H9 (cell line): ENCODE measurements at regions not wholly inside any gene's neighbourhood (a gene's known extent, or its start where the extent isn't known, plus 50 kb on each side); places are given as distances from the start of the nearest gene placed in this dataset.

Experiments used
- DNase-seq: peaks from one replicate; pipeline ENCODE4 v3.0.0-alpha.2; 2017
- H2AFZ ChIP-seq: one replicate; pipeline ENCODE4 v1.6.1; 2013; ENCODE audit warnings: mild to moderate bottlenecking, low read length, control low read depth, moderate library complexity
- H2AK5ac ChIP-seq: 2 replicates; pipeline ENCODE4 v1.6.1; 2013; ENCODE audit warnings: low read length, control low read depth, mixed read lengths; ENCODE audit not compliant: insufficient read length
- H2BK120ac ChIP-seq: one replicate; pipeline ENCODE4 v1.6.1; 2013; ENCODE audit warnings: low read depth, mild to moderate bottlenecking, low read length, control low read depth, inconsistent platforms; ENCODE audit not compliant: poor library complexity, severe bottlenecking
- H2BK12ac ChIP-seq: 2 replicates; pipeline ENCODE4 v1.6.1; 2013; ENCODE audit warnings: low read length, control low read depth, mixed read lengths, low read depth; ENCODE audit not compliant: insufficient read length
- H2BK15ac ChIP-seq: 2 replicates; pipeline ENCODE4 v1.6.1; 2013; ENCODE audit warnings: low read depth, low read length, control low read depth
- H2BK20ac ChIP-seq: one replicate; pipeline ENCODE4 v1.6.1; 2013; ENCODE audit warnings: low read depth, mild to moderate bottlenecking, low read length, control low read depth, inconsistent platforms; ENCODE audit not compliant: poor library complexity, severe bottlenecking
- H2BK5ac ChIP-seq: 2 replicates; pipeline ENCODE4 v1.6.1; 2013; ENCODE audit warnings: low read length, control low read depth, mixed read lengths; ENCODE audit not compliant: insufficient read length
- H3K14ac ChIP-seq: 2 replicates; pipeline ENCODE4 v1.6.1; 2013; ENCODE audit warnings: low read length, control low read depth; ENCODE audit not compliant: insufficient read depth
- H3K18ac ChIP-seq: 2 replicates; pipeline ENCODE4 v1.6.1; 2013; ENCODE audit warnings: low read depth, mild to moderate bottlenecking, mixed read lengths, low read length, control low read depth; ENCODE audit not compliant: insufficient read length
- H3K23ac ChIP-seq: 2 replicates; pipeline ENCODE4 v1.6.1; 2013; ENCODE audit warnings: low read length, control low read depth, mixed read lengths, low read depth; ENCODE audit not compliant: insufficient read length
- H3K23me2 ChIP-seq: 2 replicates; pipeline ENCODE4 v1.6.1; 2013; ENCODE audit warnings: low read depth, mild to moderate bottlenecking, mixed read lengths, low read length, control low read depth; ENCODE audit not compliant: insufficient read length, poor library complexity, severe bottlenecking
- H3K27ac ChIP-seq: 2 replicates; pipeline ENCODE4 v1.5.1; 2013; ENCODE audit warnings: low read length, control low read depth, mixed read lengths, low read depth; ENCODE audit not compliant: insufficient read length
- H3K27me3 ChIP-seq: 2 replicates; pipeline ENCODE4 v1.6.1; 2013; ENCODE audit warnings: low read length, control low read depth, inconsistent platforms; ENCODE audit not compliant: insufficient read depth
- H3K4ac ChIP-seq: 2 replicates; pipeline ENCODE4 v1.6.1; 2013; ENCODE audit warnings: low read depth, mild to moderate bottlenecking, control low read depth, inconsistent platforms, low read length, moderate library complexity
- H3K4me1 ChIP-seq: 2 replicates; pipeline ENCODE4 v1.6.1; 2013; ENCODE audit warnings: low read length, control low read depth, inconsistent platforms; ENCODE audit not compliant: insufficient read depth
- H3K4me2 ChIP-seq: 2 replicates; pipeline ENCODE4 v1.6.1; 2013; ENCODE audit warnings: low read length, control low read depth, mixed read lengths; ENCODE audit not compliant: insufficient read length, insufficient read depth
- H3K56ac ChIP-seq: 2 replicates; pipeline ENCODE4 v1.6.1; 2013; ENCODE audit warnings: low read depth, mild to moderate bottlenecking, mixed read lengths, low read length, control low read depth; ENCODE audit not compliant: insufficient read length
- H3K79me1 ChIP-seq: 2 replicates; pipeline ENCODE4 v1.6.1; 2013; ENCODE audit warnings: low read depth, mild to moderate bottlenecking, moderate library complexity, low read length, control low read depth, inconsistent platforms; ENCODE audit not compliant: insufficient read depth, poor library complexity, severe bottlenecking
- H3K79me2 ChIP-seq: 2 replicates; pipeline ENCODE4 v1.6.1; 2013; ENCODE audit warnings: low read length, control low read depth, inconsistent platforms; ENCODE audit not compliant: insufficient read depth
- H3K9ac ChIP-seq: 2 replicates; pipeline ENCODE4 v1.6.1; 2013; ENCODE audit warnings: low read length, control low read depth, mixed read lengths; ENCODE audit not compliant: insufficient read length; ENCODE audit errors: extremely low read depth
- H3K9me3 ChIP-seq: one replicate; pipeline ENCODE4 v1.6.1; 2013; ENCODE audit warnings: low read depth, low read length, inconsistent platforms; ENCODE audit not compliant: control insufficient read depth
- H3T11ph ChIP-seq: one replicate; pipeline ENCODE4 v1.6.1; 2013; ENCODE audit warnings: mild to moderate bottlenecking, low read length, control low read depth, inconsistent platforms
- H4K20me1 ChIP-seq: one replicate; pipeline ENCODE4 v1.6.1; 2013; ENCODE audit not compliant: control insufficient read depth, insufficient read length, insufficient read depth
- H4K5ac ChIP-seq: 2 replicates; pipeline ENCODE4 v1.6.1; 2013; ENCODE audit warnings: low read depth, mild to moderate bottlenecking, mixed read lengths, low read length, control low read depth; ENCODE audit not compliant: insufficient read length
- H4K8ac ChIP-seq: replicated peaks from 2 replicates; pipeline ENCODE4 v1.6.1; 2013; ENCODE audit warnings: low read length, control low read depth, mixed read lengths, low read depth; ENCODE audit not compliant: insufficient read length
- H4K91ac ChIP-seq: 2 replicates; pipeline ENCODE4 v1.6.1; 2013; ENCODE audit warnings: low read depth, mild to moderate bottlenecking, moderate library complexity, mixed read lengths, low read length, control low read depth; ENCODE audit not compliant: insufficient read length
- H3K27ac Mint-ChIP-seq, 3 experiments: 2 replicates in 2 of 3; 3 replicates in 1 of 3; pipeline ENCODE4 v1.8.0; 2020 to 2021; ENCODE audit warnings: mixed read lengths in 3 of 3, mild to moderate bottlenecking in 1 of 3, moderate library complexity in 1 of 3
- H3K27me3 Mint-ChIP-seq: 2 replicates; pipeline ENCODE4 v1.8.0; 2021; ENCODE audit warnings: low read depth, mild to moderate bottlenecking, moderate library complexity, mixed read lengths
- H3K36me3 Mint-ChIP-seq, 3 experiments: 2 replicates in 2 of 3; 3 replicates in 1 of 3; pipeline ENCODE4 v1.8.0; 2020 to 2021; ENCODE audit warnings: low read depth in 3 of 3, mixed read lengths in 3 of 3; ENCODE audit not compliant: insufficient read depth in 1 of 3
- H3K4me1 Mint-ChIP-seq, 2 experiments: 2 replicates each; pipeline ENCODE4 v1.8.0; 2020; ENCODE audit warnings: mixed read lengths in 2 of 2
- H3K4me3 Mint-ChIP-seq, 2 experiments: 2 replicates in 1 of 2; 3 replicates in 1 of 2; pipeline ENCODE4 v1.8.0; 2020 to 2021; ENCODE audit warnings: mild to moderate bottlenecking in 2 of 2, mixed read lengths in 2 of 2, moderate library complexity in 1 of 2
- H3K9me3 Mint-ChIP-seq, 2 experiments: 2 replicates in 1 of 2; 3 replicates in 1 of 2; pipeline ENCODE4 v1.8.0; 2020; ENCODE audit warnings: mild to moderate bottlenecking in 2 of 2, mixed read lengths in 2 of 2, moderate library complexity in 1 of 2
- WGBS: extraction: QIAGEN DNeasy Blood & Tissue Kit; methylation state at CpG from one replicate; pipeline ENCODE4 v1.1.7; 2013; ENCODE audit warnings: missing lambda C conversion rate, low lambda C conversion rate, mixed read lengths; ENCODE audit not compliant: insufficient read length; ENCODE audit errors: extremely low coverage; 5-methylcytosine and 5-hydroxymethylcytosine counted together
- TF ChIP-seq, protein P1 (sequence below): fragments of 200-600 bp; sonication (generic); conservative IDR thresholded peaks from 3 replicates; pipeline ENCODE4 v1.8.0; 2021; ENCODE audit warnings: antibody characterized with exemption, mild to moderate bottlenecking

DNA sequence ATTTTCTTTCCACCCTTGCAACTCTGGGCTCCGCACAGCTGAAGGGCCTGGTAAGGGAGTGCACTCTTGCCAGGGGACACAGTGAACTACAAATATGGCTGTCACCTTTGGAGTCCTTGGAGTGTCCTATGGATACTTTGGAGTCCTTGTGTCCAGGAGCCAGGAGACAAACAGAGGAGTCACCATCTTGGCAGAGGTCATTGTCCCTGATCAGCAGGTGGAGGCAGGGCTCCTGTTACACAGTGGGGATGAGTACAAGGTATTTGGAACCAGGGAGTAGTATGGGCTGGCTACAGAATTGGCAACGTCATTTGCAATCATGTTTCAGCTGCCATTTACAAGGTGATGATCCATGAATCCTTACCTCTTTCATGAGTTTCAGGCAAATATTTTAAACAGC is 132.5 kb downstream of the FAM161A start:
- Histone ChIP-seq H4K20me1 (no peaks in the 10 kb centered on the region), H4K91ac (no peak overlapping the region), H2BK5ac (no peak overlapping the region), H3K4ac (no peak overlapping the region), H2BK12ac (no peak overlapping the region), H3K79me2 (no peaks in the 10 kb centered on the region), H3K9me3 (no peaks in the 10 kb centered on the region), H3K4me1 (no peaks in the 10 kb centered on the region), H3K9ac (no peak overlapping the region), H3K14ac (no peak overlapping the region), H4K8ac (no peak overlapping the region), H3K27ac (no peak overlapping the region), H3K23ac (no peak overlapping the region), H3K56ac (no peak overlapping the region), H3K23me2 (no peaks in the 10 kb centered on the region), H3T11ph (no peak overlapping the region), H4K5ac (no peak overlapping the region), H3K18ac (no peak overlapping the region), H2BK20ac (no peak overlapping the region), H2BK15ac (no peak overlapping the region), H2AK5ac (no peak overlapping the region), H2AFZ (no peak overlapping the region), H3K79me1 (no peaks in the 10 kb centered on the region), H3K4me2 (no peak overlapping the region), H2BK120ac (no peak overlapping the region), H3K27me3 (no peaks in the 10 kb centered on the region)
- H3K4me3 Mint-ChIP-seq = no peak overlapping the region
- WGBS = no CpG with 5 or more reads among the region's 2 CpGs
- H3K27me3 Mint-ChIP-seq = no peaks in the 10 kb centered on the region
- DNase-seq = no peak
- H3K9me3 Mint-ChIP-seq = no peaks in the 10 kb centered on the region; a peak in 1 of 5 replicates
- H3K27ac Mint-ChIP-seq = no peak overlapping the region
- TF ChIP-seq, protein P1, sequence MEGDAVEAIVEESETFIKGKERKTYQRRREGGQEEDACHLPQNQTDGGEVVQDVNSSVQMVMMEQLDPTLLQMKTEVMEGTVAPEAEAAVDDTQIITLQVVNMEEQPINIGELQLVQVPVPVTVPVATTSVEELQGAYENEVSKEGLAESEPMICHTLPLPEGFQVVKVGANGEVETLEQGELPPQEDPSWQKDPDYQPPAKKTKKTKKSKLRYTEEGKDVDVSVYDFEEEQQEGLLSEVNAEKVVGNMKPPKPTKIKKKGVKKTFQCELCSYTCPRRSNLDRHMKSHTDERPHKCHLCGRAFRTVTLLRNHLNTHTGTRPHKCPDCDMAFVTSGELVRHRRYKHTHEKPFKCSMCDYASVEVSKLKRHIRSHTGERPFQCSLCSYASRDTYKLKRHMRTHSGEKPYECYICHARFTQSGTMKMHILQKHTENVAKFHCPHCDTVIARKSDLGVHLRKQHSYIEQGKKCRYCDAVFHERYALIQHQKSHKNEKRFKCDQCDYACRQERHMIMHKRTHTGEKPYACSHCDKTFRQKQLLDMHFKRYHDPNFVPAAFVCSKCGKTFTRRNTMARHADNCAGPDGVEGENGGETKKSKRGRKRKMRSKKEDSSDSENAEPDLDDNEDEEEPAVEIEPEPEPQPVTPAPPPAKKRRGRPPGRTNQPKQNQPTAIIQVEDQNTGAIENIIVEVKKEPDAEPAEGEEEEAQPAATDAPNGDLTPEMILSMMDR = no peak
- no peaks in the 10 kb centered on the region for H3K36me3 Mint-ChIP-seq
- H3K4me1 Mint-ChIP-seq = no peaks in the 10 kb centered on the region
